CD4-positive, alpha-beta memory T cell (primary cell): ENCODE measurements at regions not wholly inside any gene's neighbourhood (a gene's known extent, or its start where the extent isn't known, plus 50 kb on each side); places are given as distances from the start of the nearest gene placed in this dataset.

ENCODE experiments used
- CTCF ChIA-PET: fragments of 350-600 bp; sonication (Branson Sonifier 250); formaldehyde crosslinking; loops from one replicate; lab custom pipeline; 2021; ENCODE audit warnings: inconsistent platforms; ENCODE audit not compliant: partially characterized antibody; lab: Charles Lee
- POLR2A ChIA-PET: fragments of 350-600 bp; sonication (Branson Sonifier 250); formaldehyde crosslinking; loops from one replicate; lab custom pipeline; 2021; ENCODE audit not compliant: partially characterized antibody; lab: Charles Lee
- DNase-seq, 5 donors: peaks; one replicate each; pipeline versions ENCODE4 v3.0.0 to v3.0.0-alpha.2; 2020 to 2022; ENCODE audit warnings: mixed read lengths in 1 of 5
- H3K27ac ChIP-seq: one replicate; pipeline ENCODE4 v1.7.0; 2013; ENCODE audit warnings: low read depth, low read length
- H3K27me3 ChIP-seq: 2 replicates; pipeline ENCODE4 v1.7.0; 2013; ENCODE audit warnings: mild to moderate bottlenecking, low read length, moderate library complexity; ENCODE audit not compliant: insufficient read depth
- H3K36me3 ChIP-seq: 2 replicates; pipeline ENCODE4 v1.7.0; 2013; ENCODE audit warnings: mild to moderate bottlenecking, low read length, moderate library complexity; ENCODE audit not compliant: insufficient read depth
- H3K4me1 ChIP-seq: 2 replicates; pipeline ENCODE4 v1.7.0; 2013; ENCODE audit warnings: mild to moderate bottlenecking, low read length, moderate library complexity; ENCODE audit not compliant: insufficient read depth
- H3K4me3 ChIP-seq, 2 donors: one replicate each; pipeline ENCODE4 v1.7.0; 2013; ENCODE audit warnings: low read length in 2 of 2, mild to moderate bottlenecking in 1 of 2
- H3K9me3 ChIP-seq, 2 donors: one replicate each; pipeline ENCODE4 v1.7.0; 2013; ENCODE audit warnings: low read length in 2 of 2, control low read depth in 1 of 2; ENCODE audit not compliant: control insufficient read depth in 1 of 2
- H3K27ac Mint-ChIP-seq, 7 donors: one replicate each; pipeline ENCODE4 v1.8.0; 2020 to 2021; ENCODE audit warnings: mixed read lengths in 7 of 7, mild to moderate bottlenecking in 6 of 7, inconsistent platforms in 3 of 7, moderate library complexity in 3 of 7
- H3K27me3 Mint-ChIP-seq, 2 donors: one replicate each; pipeline ENCODE4 v1.8.0; 2020 to 2021; ENCODE audit warnings: mixed read lengths in 2 of 2
- H3K36me3 Mint-ChIP-seq, 2 donors: one replicate each; pipeline ENCODE4 v1.8.0; 2020 to 2021; ENCODE audit warnings: mixed read lengths in 2 of 2, inconsistent platforms in 1 of 2, mild to moderate bottlenecking in 1 of 2
- H3K4me1 Mint-ChIP-seq, 4 donors: one replicate each; pipeline ENCODE4 v1.8.0; 2020 to 2021; ENCODE audit warnings: mixed read lengths in 4 of 4, mild to moderate bottlenecking in 1 of 4
- H3K4me3 Mint-ChIP-seq, 8 donors: one replicate each; pipeline ENCODE4 v1.8.0; 2020 to 2021; ENCODE audit warnings: mixed read lengths in 8 of 8, mild to moderate bottlenecking in 7 of 8, moderate library complexity in 6 of 8, inconsistent platforms in 3 of 8
- H3K9me3 Mint-ChIP-seq, 8 donors: one replicate each; pipeline ENCODE4 v1.8.0; 2020 to 2021; ENCODE audit warnings: mixed read lengths in 8 of 8, mild to moderate bottlenecking in 5 of 8, inconsistent platforms in 3 of 8, moderate library complexity in 1 of 8
- intact Hi-C: fragments of 100-400 bp; cut with micrococcal nuclease; formaldehyde crosslinking; loops from one replicate; pipeline ENCODE4 v1.15.1; 2023

- Mint-ChIP-seq H3K9me3 (peaks cover 0 to 8% (median under 1%) of the 10 kb centered on the region in 8 donors), H3K36me3 (no peaks in the 10 kb centered on the region), H3K4me1 (no peaks in the 10 kb centered on the region), H3K27me3 (peaks cover 2 to 11% of the 10 kb centered on the region in 2 donors), H3K4me3 (no peak overlapping the region), H3K27ac (no peak overlapping the region)
- Histone ChIP-seq H3K9me3 (no peaks in the 10 kb centered on the region), H3K27me3 (no peaks in the 10 kb centered on the region), H3K4me1 (no peaks in the 10 kb centered on the region), H3K27ac (no peak overlapping the region), H3K4me3 (no peak overlapping the region), H3K36me3 (no peaks in the 10 kb centered on the region)
- POLR2A ChIA-PET = no interaction called here
- intact Hi-C loops = no loop called here
- no peak for DNase-seq
- CTCF ChIA-PET = no interaction called here
Observed at GRCh38 chr1:90650401-90650800, 66.7 kb downstream of the BARHL2 start.

GRCh38 chr1:90640325-90640724 is 76.8 kb downstream of the BARHL2 start:
- no peaks in the 10 kb centered on the region for H3K36me3 Mint-ChIP-seq
- Histone ChIP-seq H3K36me3 (no peaks in the 10 kb centered on the region), H3K4me3 (no peak overlapping the region), H3K9me3 (no peaks in the 10 kb centered on the region), H3K27ac (no peak overlapping the region), H3K27me3 (no peaks in the 10 kb centered on the region), H3K4me1 (no peaks in the 10 kb centered on the region)
- ChIA-PET POLR2A (no interaction called here), CTCF (no interaction called here)
- peaks cover 0 to 4% (median 0%) of the 10 kb centered on the region in 8 donors for H3K9me3 Mint-ChIP-seq
- H3K4me1 Mint-ChIP-seq = no peaks in the 10 kb centered on the region
- intact Hi-C loops = no loop called here
- no peak overlapping the region for H3K27ac Mint-ChIP-seq
- DNase-seq = no peak
- no peak overlapping the region for H3K4me3 Mint-ChIP-seq
- H3K27me3 Mint-ChIP-seq = peaks cover 3 to 12% of the 10 kb centered on the region in 2 donors

- Mint-ChIP-seq H3K27me3 (peaks cover 3 to 9% of the 10 kb centered on the region in 2 donors), H3K4me1 (peaks cover 0 to 1% (median 0%) of the 10 kb centered on the region in 4 donors), H3K27ac (no peak overlapping the region), H3K9me3 (peaks cover 0 to 4% (median 0%) of the 10 kb centered on the region in 8 donors), H3K36me3 (no peaks in the 10 kb centered on the region), H3K4me3 (no peak overlapping the region)
- CTCF ChIA-PET = no interaction called here
- no peak overlapping the region for H3K4me3 ChIP-seq
- no peak overlapping the region for H3K27ac ChIP-seq
- intact Hi-C loops = no loop called here
- POLR2A ChIA-PET = no interaction called here
- no peaks in the 10 kb centered on the region for H3K36me3 ChIP-seq
- H3K9me3 ChIP-seq = no peaks in the 10 kb centered on the region
- DNase-seq = no peak
- H3K4me1 ChIP-seq = no peaks in the 10 kb centered on the region
- H3K27me3 ChIP-seq = no peaks in the 10 kb centered on the region
Observed at GRCh38 chr1:90622666-90623065, 94.4 kb downstream of the BARHL2 start.

- peaks cover 0 to 1% (median 0%) of the 10 kb centered on the region in 4 donors for H3K4me1 Mint-ChIP-seq
- ChIA-PET POLR2A (no interaction called here), CTCF (no interaction called here)
- H3K27me3 Mint-ChIP-seq = peaks cover 5 to 9% of the 10 kb centered on the region in 2 donors
- intact Hi-C loops = no loop called here
- Histone ChIP-seq H3K4me3 (no peak overlapping the region), H3K4me1 (no peaks in the 10 kb centered on the region), H3K27me3 (no peaks in the 10 kb centered on the region), H3K36me3 (no peaks in the 10 kb centered on the region), H3K27ac (no peak overlapping the region), H3K9me3 (no peaks in the 10 kb centered on the region)
- H3K9me3 Mint-ChIP-seq = peaks cover 0 to 4% (median 0%) of the 10 kb centered on the region in 8 donors
- DNase-seq = no peak
- H3K27ac Mint-ChIP-seq = no peak overlapping the region
- H3K4me3 Mint-ChIP-seq = no peak overlapping the region
- no peaks in the 10 kb centered on the region for H3K36me3 Mint-ChIP-seq
Observed at GRCh38 chr1:90621986-90622385, 95.1 kb downstream of the BARHL2 start.

- ChIA-PET POLR2A (no interaction called here), CTCF (interaction anchor here (1.4 kb wide), 1 partner anchor 549 kb away, joined by 3 read pairs; no protein-coding TSS in a partner anchor)
- Histone ChIP-seq H3K27ac (no peak overlapping the region), H3K27me3 (no peaks in the 10 kb centered on the region), H3K9me3 (no peaks in the 10 kb centered on the region), H3K4me3 (no peak overlapping the region), H3K4me1 (no peaks in the 10 kb centered on the region), H3K36me3 (no peaks in the 10 kb centered on the region)
- Mint-ChIP-seq H3K36me3 (no peaks in the 10 kb centered on the region), H3K27me3 (peaks cover 4 to 11% of the 10 kb centered on the region in 2 donors), H3K4me3 (no peak overlapping the region), H3K9me3 (peaks cover 0 to 4% (median 0%) of the 10 kb centered on the region in 8 donors), H3K4me1 (peaks cover 0 to 1% (median 0%) of the 10 kb centered on the region in 4 donors), H3K27ac (no peak overlapping the region)
- intact Hi-C loops = no loop called here
- DNase-seq = no peak
Observed at GRCh38 chr1:90616395-90616794, 100.7 kb downstream of the BARHL2 start.

GRCh38 chr1:90614872-90615271 is 102.2 kb downstream of the BARHL2 start:
- Mint-ChIP-seq H3K36me3 (no peaks in the 10 kb centered on the region), H3K9me3 (peaks cover 0 to 4% (median 0%) of the 10 kb centered on the region in 8 donors), H3K27ac (no peak overlapping the region), H3K4me3 (no peak overlapping the region), H3K27me3 (peaks cover 3 to 7% of the 10 kb centered on the region in 2 donors), H3K4me1 (peaks cover 0 to 1% (median 0%) of the 10 kb centered on the region in 4 donors)
- no peak overlapping the region for H3K27ac ChIP-seq
- H3K27me3 ChIP-seq = no peaks in the 10 kb centered on the region
- POLR2A ChIA-PET = no interaction called here
- H3K4me1 ChIP-seq = no peaks in the 10 kb centered on the region
- H3K36me3 ChIP-seq = no peaks in the 10 kb centered on the region
- no peak for DNase-seq
- no peaks in the 10 kb centered on the region for H3K9me3 ChIP-seq
- intact Hi-C loops = no loop called here
- CTCF ChIA-PET = interaction anchor here (0.7 to 1.4 kb wide), 2 partner anchors 353 to 551 kb away, joined by 3 read pairs; no protein-coding TSS in a partner anchor
- no peak overlapping the region for H3K4me3 ChIP-seq

GRCh38 chr1:90613371-90613770 is 103.7 kb downstream of the BARHL2 start:
- CTCF ChIA-PET = no interaction called here
- Histone ChIP-seq H3K9me3 (no peaks in the 10 kb centered on the region), H3K4me3 (no peak overlapping the region), H3K4me1 (no peaks in the 10 kb centered on the region), H3K27me3 (no peaks in the 10 kb centered on the region), H3K27ac (no peak overlapping the region), H3K36me3 (no peaks in the 10 kb centered on the region)
- Mint-ChIP-seq H3K9me3 (no peaks in the 10 kb centered on the region), H3K27ac (no peak overlapping the region), H3K27me3 (peaks cover 2 to 7% of the 10 kb centered on the region in 2 donors), H3K36me3 (no peaks in the 10 kb centered on the region), H3K4me3 (no peak overlapping the region), H3K4me1 (no peaks in the 10 kb centered on the region)
- intact Hi-C loops = no loop called here
- POLR2A ChIA-PET = no interaction called here
- no peak for DNase-seq

- H3K9me3 ChIP-seq = no peaks in the 10 kb centered on the region
- Mint-ChIP-seq H3K36me3 (no peaks in the 10 kb centered on the region), H3K4me3 (no peak overlapping the region), H3K27ac (no peak overlapping the region), H3K27me3 (peaks cover 0 to 7% of the 10 kb centered on the region in 2 donors), H3K4me1 (no peaks in the 10 kb centered on the region), H3K9me3 (no peaks in the 10 kb centered on the region)
- intact Hi-C loops = no loop called here
- H3K27me3 ChIP-seq = no peaks in the 10 kb centered on the region
- ChIA-PET CTCF (no interaction called here), POLR2A (no interaction called here)
- no peaks in the 10 kb centered on the region for H3K4me1 ChIP-seq
- H3K27ac ChIP-seq = no peak overlapping the region
- no peaks in the 10 kb centered on the region for H3K36me3 ChIP-seq
- DNase-seq = no peak
- no peak overlapping the region for H3K4me3 ChIP-seq
Observed at GRCh38 chr1:90612033-90612432, 105.1 kb downstream of the BARHL2 start.
